DND-41 (cell line): ENCODE measurements at regions not wholly inside any gene's neighbourhood (a gene's known extent, or its start where the extent isn't known, plus 50 kb on each side); places are given as distances from the start of the nearest gene placed in this dataset.

Source experiments
- ATAC-seq: fragments of 200-7000 bp; cut with Tn5 transposase; 3 replicates; pipeline ENCODE4 v1.9.1; 2021; ENCODE audit warnings: low read depth; ENCODE audit not compliant: insufficient read depth
- DNase-seq: peaks from one replicate; pipeline ENCODE4 v3.0.0-alpha.2; 2020
- H2AFZ ChIP-seq: 2 replicates; pipeline ENCODE4 v1.6.0; 2012; ENCODE audit warnings: low read depth, low read length
- H3K27ac ChIP-seq: 2 replicates; pipeline ENCODE4 v1.5.1; 2012; ENCODE audit warnings: low read length, inconsistent platforms
- H3K27me3 ChIP-seq: fragments of 200-600 bp; sonication (generic); 2 replicates; pipeline ENCODE4 v1.6.0; 2012; ENCODE audit warnings: low read length, mild to moderate bottlenecking, inconsistent platforms; ENCODE audit not compliant: insufficient read depth, poor library complexity
- H3K36me3 ChIP-seq: 2 replicates; pipeline ENCODE4 v1.5.1; 2012; ENCODE audit warnings: low read length, inconsistent platforms; ENCODE audit not compliant: insufficient read depth
- H3K4me1 ChIP-seq: 2 replicates; pipeline ENCODE4 v1.5.1; 2012; ENCODE audit warnings: mild to moderate bottlenecking, low read length; ENCODE audit not compliant: insufficient read depth
- H3K4me2 ChIP-seq: 2 replicates; pipeline ENCODE4 v1.6.0; 2012; ENCODE audit warnings: mild to moderate bottlenecking, moderate library complexity, low read length, inconsistent platforms; ENCODE audit not compliant: insufficient read depth
- H3K4me3 ChIP-seq, 2 experiments: fragments of 200-600 bp in 1 of 2; shearing (Covaris generic) in 1 of 2; 2 replicates each; pipeline ENCODE4 v1.5.1; 2012 to 2016; ENCODE audit warnings: inconsistent platforms in 2 of 2, low read length in 2 of 2, mild to moderate bottlenecking in 2 of 2, low read depth in 1 of 2, moderate library complexity in 1 of 2
- H3K79me2 ChIP-seq: 2 replicates; pipeline ENCODE4 v1.6.0; 2012; ENCODE audit warnings: low read length, inconsistent platforms; ENCODE audit not compliant: insufficient read depth
- H3K9ac ChIP-seq: 2 replicates; pipeline ENCODE4 v1.6.0; 2012; ENCODE audit warnings: low read depth, mild to moderate bottlenecking, inconsistent platforms, low read length, moderate library complexity
- H3K9me3 ChIP-seq: 2 replicates; pipeline ENCODE4 v1.5.1; 2012; ENCODE audit warnings: low read length, moderate library complexity, mild to moderate bottlenecking, inconsistent platforms; ENCODE audit not compliant: insufficient read depth, severe bottlenecking
- H4K20me1 ChIP-seq: 2 replicates; pipeline ENCODE4 v1.6.0; 2012; ENCODE audit warnings: low read length; ENCODE audit not compliant: insufficient read depth
- EZH2 ChIP-seq: IDR thresholded peaks from 3 replicates; pipeline ENCODE4 v1.6.1; 2012; ENCODE audit warnings: borderline replicate concordance, low read depth, mild to moderate bottlenecking, moderate library complexity, low read length, inconsistent platforms; ENCODE audit not compliant: severe bottlenecking
- TF ChIP-seq, protein P1 (sequence below): IDR thresholded peaks from 2 replicates; pipeline ENCODE4 v1.5.1; 2012; ENCODE audit warnings: borderline replicate concordance, low read length, moderate library complexity, mild to moderate bottlenecking; ENCODE audit not compliant: poor library complexity, severe bottlenecking; ENCODE audit errors: extremely low read depth

DNA sequence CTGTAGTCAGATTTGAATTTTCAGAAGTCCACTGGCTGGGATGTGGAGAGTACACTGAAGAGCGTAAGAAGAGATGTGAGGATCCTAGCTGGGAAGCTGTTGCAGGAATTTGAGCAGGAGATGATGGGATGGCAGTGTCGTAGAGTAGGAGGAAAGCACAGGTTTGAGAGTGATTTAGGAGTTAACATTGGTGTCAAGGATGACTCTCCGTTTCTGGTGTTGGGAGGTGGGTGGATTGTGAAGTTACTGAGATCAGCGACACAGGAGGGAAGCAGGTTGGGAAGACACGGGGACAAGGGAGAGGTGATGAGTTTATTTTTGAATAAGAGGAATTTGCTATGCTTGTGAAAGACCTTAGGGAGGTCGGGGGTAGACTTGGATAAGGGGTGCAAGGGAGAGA is 434.2 kb upstream of the TPM1 start:
- Histone ChIP-seq H3K36me3 (no peaks in the 10 kb centered on the region), H4K20me1 (no peaks in the 10 kb centered on the region)

DNA sequence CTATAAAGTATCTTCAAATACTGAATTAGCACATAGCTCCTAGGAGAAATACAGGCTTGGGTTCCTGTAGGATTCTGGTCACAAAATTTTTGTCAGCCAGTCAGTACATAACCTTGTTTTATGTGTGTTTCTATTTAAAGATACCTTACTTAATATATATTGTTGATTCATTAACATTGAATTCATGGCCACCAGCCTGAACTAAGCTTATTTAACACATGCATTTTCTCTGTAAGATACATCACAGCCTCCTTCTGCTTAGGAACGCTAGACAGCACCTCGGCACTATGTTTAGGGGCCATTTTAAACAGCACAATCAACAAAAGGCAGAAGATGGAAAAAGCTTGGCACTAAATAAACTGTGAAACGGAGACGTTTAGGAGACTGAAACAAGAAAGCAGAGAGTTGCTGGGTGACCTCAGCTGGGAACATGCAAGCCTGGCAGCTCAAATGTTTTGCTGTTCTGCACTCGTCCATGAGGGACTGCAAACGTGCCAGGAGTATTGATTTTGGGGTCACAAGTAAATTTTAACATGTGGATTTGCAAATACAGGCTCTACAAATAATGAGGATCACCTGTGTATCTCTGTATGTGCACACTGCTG is 432.2 kb upstream of the TPM1 start:
- H3K79me2 ChIP-seq: no peaks in the 10 kb centered on the region
- H3K4me1 ChIP-seq: no peaks in the 10 kb centered on the region
- H3K9me3 ChIP-seq: no peaks in the 10 kb centered on the region
- H2AFZ ChIP-seq: no peak overlapping the region
- no peak overlapping the region for H3K9ac ChIP-seq
- no peaks in the 10 kb centered on the region for H4K20me1 ChIP-seq
- no peaks in the 10 kb centered on the region for H3K36me3 ChIP-seq
- ATAC-seq (no peak), DNase-seq (no peak)
- TF ChIP-seq EZH2: no peak
- TF ChIP-seq, protein P1, sequence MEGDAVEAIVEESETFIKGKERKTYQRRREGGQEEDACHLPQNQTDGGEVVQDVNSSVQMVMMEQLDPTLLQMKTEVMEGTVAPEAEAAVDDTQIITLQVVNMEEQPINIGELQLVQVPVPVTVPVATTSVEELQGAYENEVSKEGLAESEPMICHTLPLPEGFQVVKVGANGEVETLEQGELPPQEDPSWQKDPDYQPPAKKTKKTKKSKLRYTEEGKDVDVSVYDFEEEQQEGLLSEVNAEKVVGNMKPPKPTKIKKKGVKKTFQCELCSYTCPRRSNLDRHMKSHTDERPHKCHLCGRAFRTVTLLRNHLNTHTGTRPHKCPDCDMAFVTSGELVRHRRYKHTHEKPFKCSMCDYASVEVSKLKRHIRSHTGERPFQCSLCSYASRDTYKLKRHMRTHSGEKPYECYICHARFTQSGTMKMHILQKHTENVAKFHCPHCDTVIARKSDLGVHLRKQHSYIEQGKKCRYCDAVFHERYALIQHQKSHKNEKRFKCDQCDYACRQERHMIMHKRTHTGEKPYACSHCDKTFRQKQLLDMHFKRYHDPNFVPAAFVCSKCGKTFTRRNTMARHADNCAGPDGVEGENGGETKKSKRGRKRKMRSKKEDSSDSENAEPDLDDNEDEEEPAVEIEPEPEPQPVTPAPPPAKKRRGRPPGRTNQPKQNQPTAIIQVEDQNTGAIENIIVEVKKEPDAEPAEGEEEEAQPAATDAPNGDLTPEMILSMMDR: no peak
- no peak overlapping the region for H3K4me2 ChIP-seq
- no peak overlapping the region for H3K27ac ChIP-seq
- H3K4me3 ChIP-seq: no peak overlapping the region
- no peaks in the 10 kb centered on the region for H3K27me3 ChIP-seq

More for the DNA sequence above, 434.2 kb upstream of the TPM1 start:
- H3K4me1 ChIP-seq: no peaks in the 10 kb centered on the region
- H3K79me2 ChIP-seq: no peaks in the 10 kb centered on the region
- H3K4me3 ChIP-seq: no peak overlapping the region
- H2AFZ ChIP-seq: no peak overlapping the region
- H3K4me2 ChIP-seq: no peak overlapping the region
- no peak for TF ChIP-seq EZH2
- TF ChIP-seq, protein P1: no peak
- H3K27ac ChIP-seq: no peak overlapping the region
- H3K9ac ChIP-seq: no peak overlapping the region
- H3K9me3 ChIP-seq: no peaks in the 10 kb centered on the region
- ATAC-seq (no peak), DNase-seq (no peak)
- no peaks in the 10 kb centered on the region for H3K27me3 ChIP-seq

DNA sequence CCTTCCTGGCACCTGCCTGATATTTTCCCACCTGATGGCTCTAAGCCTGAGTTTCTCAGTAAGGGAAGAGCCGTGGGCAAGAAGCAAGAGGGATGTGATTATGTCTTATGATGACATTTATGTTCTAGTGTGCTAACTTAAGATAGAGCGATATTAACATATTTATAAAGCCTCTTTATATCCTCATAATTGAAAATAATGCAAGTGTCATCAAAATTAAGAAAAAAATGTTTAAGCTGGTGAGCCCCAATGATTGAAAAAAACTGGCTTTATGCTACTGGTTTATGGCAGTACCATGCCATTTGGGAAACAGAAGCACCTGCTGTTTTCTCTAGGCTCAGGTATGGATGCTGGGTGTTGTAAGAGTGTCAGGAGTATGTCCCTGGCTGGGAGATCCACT is 431.5 kb upstream of the TPM1 start:
- no peak for DNase-seq
- H3K9ac ChIP-seq: no peak overlapping the region
- no peaks in the 10 kb centered on the region for H3K4me1 ChIP-seq
- H4K20me1 ChIP-seq: no peaks in the 10 kb centered on the region
- TF ChIP-seq EZH2: no peak
- TF ChIP-seq, protein P1: no peak
- no peak overlapping the region for H2AFZ ChIP-seq
- no peak overlapping the region for H3K4me2 ChIP-seq
- no peaks in the 10 kb centered on the region for H3K9me3 ChIP-seq
- no peaks in the 10 kb centered on the region for H3K79me2 ChIP-seq
- H3K36me3 ChIP-seq: no peaks in the 10 kb centered on the region
- H3K27me3 ChIP-seq: no peaks in the 10 kb centered on the region
- H3K4me3 ChIP-seq: no peak overlapping the region
- H3K27ac ChIP-seq: no peak overlapping the region
- no peak for ATAC-seq
